Neural progenitor cell (in vitro differentiated cells): ENCODE measurements at regions not wholly inside any gene's neighbourhood (a gene's known extent, or its start where the extent isn't known, plus 50 kb on each side); places are given as distances from the start of the nearest gene placed in this dataset.

ENCODE experiments used
- EZH2 ChIP-seq: fragments of 200-600 bp; sonication (generic); IDR thresholded peaks from 2 replicates; pipeline ENCODE4 v1.6.1; 2017; ENCODE audit warnings: antibody characterized with exemption, mild to moderate bottlenecking, moderate library complexity
- EZH2phosphoT487 ChIP-seq: fragments of 200-600 bp; sonication (generic); IDR thresholded peaks from 2 replicates; pipeline ENCODE4 v1.6.1; 2017; ENCODE audit warnings: antibody characterized with exemption
- TF ChIP-seq, protein P1 (sequence below): fragments of 200-600 bp; sonication (generic); IDR thresholded peaks from 2 replicates; pipeline ENCODE4 v1.5.1; 2017; ENCODE audit warnings: antibody characterized with exemption, mild to moderate bottlenecking

DNA sequence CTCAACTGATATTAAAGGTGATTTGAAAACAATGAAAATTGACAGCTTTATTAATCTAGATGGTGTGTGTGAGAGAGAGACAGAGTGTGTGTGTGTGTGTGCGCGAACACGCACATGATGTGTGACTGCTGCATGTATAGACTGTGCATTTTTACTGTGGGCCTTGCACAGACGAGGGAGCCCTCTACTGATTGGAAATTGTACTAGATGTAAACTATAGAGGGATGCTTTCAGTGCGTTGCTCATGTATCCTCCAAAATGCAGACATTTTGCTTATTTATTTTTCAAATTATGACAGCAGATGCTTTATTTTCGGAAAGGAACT lies 168.4 kb upstream of the GK2 start:
- TF ChIP-seq, protein P1, sequence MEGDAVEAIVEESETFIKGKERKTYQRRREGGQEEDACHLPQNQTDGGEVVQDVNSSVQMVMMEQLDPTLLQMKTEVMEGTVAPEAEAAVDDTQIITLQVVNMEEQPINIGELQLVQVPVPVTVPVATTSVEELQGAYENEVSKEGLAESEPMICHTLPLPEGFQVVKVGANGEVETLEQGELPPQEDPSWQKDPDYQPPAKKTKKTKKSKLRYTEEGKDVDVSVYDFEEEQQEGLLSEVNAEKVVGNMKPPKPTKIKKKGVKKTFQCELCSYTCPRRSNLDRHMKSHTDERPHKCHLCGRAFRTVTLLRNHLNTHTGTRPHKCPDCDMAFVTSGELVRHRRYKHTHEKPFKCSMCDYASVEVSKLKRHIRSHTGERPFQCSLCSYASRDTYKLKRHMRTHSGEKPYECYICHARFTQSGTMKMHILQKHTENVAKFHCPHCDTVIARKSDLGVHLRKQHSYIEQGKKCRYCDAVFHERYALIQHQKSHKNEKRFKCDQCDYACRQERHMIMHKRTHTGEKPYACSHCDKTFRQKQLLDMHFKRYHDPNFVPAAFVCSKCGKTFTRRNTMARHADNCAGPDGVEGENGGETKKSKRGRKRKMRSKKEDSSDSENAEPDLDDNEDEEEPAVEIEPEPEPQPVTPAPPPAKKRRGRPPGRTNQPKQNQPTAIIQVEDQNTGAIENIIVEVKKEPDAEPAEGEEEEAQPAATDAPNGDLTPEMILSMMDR = peak; percentile 67
- no peak for TF ChIP-seq EZH2
- TF ChIP-seq EZH2phosphoT487 = no peak
